ENCODE measurements at regions not wholly inside any gene's neighbourhood (a gene's known extent, or its start where the extent isn't known, plus 50 kb on each side); places are given as distances from the start of the nearest gene placed in this dataset.

- DNase-seq (ENCODE audit: low read depth in 2 of 2), result no peak
These were observed 1377.5 kb upstream of the FLRT2 start for GRCh38 chr14:84152452-84152851.

GRCh38 chr14:84162633-84163032 is 1367.3 kb upstream of the FLRT2 start:
- DNase-seq (ENCODE audit: low read depth in 2 of 2), result no peak

DNA sequence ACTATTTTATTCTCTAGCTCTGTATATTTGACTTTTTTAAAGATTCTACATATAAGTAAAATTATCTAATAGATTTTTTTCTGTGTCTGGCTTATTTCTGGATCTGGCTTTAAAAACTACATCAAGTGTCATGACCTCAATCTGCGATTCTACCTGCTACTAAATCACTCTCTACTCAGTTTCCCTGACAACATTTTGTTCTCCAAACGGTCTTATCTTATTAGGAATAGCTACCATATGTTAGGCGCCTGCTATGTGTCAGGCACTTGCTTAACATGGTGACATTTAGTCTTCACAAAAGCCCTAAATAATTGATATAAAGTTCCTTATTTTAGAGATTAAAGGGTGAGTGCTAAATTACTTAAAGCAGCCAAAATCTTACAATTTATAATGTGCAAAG is 1362.9 kb upstream of the FLRT2 start:
- no peak for DNase-seq (ENCODE audit: low read depth in 2 of 2)

DNA sequence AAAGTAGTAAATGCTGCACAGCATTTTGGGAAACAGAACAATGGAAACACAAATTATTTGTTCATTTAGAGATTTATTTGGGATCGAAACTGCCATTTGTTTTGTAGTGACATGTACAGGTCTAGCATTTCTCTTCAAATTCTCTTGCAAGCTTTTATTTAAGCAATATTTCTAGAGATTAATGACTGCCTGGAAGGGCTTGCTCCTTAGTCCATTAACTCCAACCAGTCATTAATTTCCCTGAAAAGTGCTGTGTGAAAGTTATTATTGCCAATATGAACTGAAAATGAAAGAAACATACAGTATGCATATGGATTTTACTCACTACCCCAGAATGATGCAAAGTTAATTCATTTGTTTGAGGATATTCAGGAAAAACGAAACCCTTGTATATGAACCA is 1349.6 kb upstream of the FLRT2 start:
- DNase-seq (ENCODE audit: low read depth in 2 of 2), result no peak

DNA sequence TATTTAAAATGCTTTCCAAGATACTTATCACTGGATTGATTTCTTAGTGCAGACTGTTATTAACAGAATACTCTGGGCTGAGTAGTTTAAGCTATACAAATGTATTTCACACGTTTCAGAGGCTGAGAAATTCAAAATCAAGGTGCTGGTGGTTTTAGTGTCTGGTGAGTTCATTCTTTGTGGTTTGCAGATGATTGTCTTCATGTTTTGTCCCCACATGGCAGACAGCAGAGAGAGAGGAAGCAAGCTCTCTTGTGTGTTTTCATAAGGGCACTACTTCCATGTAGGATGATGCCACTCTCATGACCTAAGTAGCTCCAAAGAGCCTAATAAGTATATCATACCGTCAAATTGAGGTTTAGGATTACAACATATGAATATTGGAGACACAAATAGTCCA is 1348.9 kb upstream of the FLRT2 start:
- DNase-seq (ENCODE audit: low read depth in 2 of 2), result no peak

DNA sequence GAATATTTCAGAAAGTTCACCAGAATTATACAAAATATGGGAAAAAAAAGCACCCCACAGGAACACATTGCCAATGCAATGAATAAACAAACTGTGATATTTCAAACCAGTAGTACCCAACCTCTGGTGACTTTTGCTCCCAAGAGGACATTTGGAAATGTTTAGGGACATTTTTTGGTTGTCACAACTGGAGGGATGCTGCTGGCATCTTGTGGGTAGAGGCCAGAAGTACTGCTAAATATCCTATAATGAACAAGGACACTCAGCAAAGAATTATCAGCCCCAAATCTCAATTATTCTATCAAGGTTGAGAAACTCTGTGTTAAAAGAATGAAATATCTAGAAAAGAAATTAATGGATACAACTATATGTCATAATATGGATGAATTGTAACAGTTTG is 1334.4 kb upstream of the FLRT2 start:
- no peak for DNase-seq (ENCODE audit: low read depth in 2 of 2)

GRCh38 chr14:84197704-84198103 is 1332.2 kb upstream of the FLRT2 start:
- DNase-seq (ENCODE audit: low read depth in 2 of 2), result no peak

GRCh38 chr14:84202486-84202885 is 1327.5 kb upstream of the FLRT2 start:
- DNase-seq (ENCODE audit: low read depth in 2 of 2), result no peak

DNA sequence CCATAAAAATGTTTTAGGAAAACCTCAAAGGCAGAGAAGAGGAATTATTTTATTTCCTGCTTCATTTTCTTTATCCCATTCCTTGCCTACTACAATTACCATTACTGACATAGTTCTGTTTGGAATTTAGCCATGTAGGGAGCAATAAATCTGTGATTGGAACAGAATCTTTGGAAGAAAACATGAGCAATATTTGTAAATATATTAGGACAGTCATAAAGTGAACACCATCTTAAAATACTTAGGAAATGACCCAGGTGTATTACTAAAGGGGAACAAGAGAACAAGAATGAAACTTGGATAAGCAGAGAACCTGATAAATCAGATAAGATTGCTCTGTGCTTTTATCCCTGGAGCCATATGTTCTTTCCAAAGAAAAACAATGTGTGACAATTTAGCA is 1326.0 kb upstream of the FLRT2 start:
- DNase-seq (ENCODE audit: low read depth in 2 of 2), result no peak

- no peak for DNase-seq (ENCODE audit: low read depth in 2 of 2)
These were observed 1321.5 kb upstream of the FLRT2 start for GRCh38 chr14:84208451-84208850.

DNA sequence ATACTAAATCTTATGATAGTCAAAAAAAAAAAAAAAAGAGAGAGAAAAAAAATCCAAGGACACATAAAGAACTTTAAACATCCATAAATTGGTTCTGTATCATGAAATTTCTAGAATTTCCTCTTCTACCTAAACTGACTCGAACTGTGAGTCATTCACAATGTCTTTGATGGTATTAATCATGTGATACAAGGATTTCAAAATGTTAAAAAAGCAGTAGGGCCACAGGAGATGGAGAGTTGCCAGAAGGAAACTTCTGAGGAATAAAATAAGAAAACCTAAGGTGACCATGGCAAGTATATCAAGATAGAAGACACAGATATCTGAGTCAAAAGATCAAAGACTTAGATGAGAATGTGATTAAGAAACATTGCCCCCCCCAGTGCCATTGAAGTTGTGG is 1320.9 kb upstream of the FLRT2 start:
- no peak for DNase-seq (ENCODE audit: low read depth in 2 of 2)

DNA sequence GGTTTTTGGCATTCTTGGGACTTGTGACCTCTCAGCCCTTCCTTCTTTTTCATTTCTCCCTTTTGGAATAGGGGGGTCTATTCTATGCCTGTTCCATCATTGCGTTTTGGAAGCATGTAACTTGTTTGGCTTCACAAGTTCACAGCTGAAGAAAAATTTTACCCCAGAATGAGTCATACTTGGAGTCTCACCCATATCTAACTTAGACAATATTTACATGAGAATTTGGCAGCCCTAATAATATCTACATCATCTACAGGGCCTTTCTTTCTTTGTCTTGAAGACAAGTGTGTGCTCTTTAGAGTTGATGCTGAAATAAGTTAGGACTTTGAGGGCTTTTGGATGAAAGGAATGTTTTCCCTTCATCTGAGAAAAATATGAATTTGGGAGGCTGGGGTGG is 1312.9 kb upstream of the FLRT2 start:
- no peak for DNase-seq (ENCODE audit: low read depth in 2 of 2)

DNA sequence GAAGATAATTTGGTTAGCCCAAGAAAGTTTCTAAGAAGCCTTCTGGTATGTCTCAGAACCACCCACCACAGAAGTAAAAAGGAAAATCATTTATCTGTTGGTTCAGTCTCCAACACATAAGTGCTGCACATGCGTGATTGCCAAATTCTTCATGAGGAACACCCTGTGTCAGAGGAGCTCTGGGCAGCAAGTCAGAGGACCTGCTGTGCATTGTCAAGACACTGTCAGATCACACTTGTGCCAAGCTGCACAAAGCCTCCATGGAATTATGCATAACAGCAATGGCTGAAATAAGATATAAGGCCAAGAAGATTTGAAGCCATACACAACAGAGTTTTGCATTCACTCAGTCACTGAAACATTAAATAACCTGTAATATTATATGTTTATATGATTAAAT is 1304.7 kb upstream of the FLRT2 start:
- DNase-seq (ENCODE audit: low read depth in 2 of 2), result no peak

GRCh38 chr14:84228702-84229101 is 1301.2 kb upstream of the FLRT2 start:
- no peak for DNase-seq (ENCODE audit: low read depth in 2 of 2)

- no peak for DNase-seq (ENCODE audit: low read depth in 2 of 2)
These were observed 1295.7 kb upstream of the FLRT2 start for GRCh38 chr14:84234281-84234680.

GRCh38 chr14:84236290-84236689 is 1293.7 kb upstream of the FLRT2 start:
- no peak for DNase-seq (ENCODE audit: low read depth in 2 of 2)

DNA sequence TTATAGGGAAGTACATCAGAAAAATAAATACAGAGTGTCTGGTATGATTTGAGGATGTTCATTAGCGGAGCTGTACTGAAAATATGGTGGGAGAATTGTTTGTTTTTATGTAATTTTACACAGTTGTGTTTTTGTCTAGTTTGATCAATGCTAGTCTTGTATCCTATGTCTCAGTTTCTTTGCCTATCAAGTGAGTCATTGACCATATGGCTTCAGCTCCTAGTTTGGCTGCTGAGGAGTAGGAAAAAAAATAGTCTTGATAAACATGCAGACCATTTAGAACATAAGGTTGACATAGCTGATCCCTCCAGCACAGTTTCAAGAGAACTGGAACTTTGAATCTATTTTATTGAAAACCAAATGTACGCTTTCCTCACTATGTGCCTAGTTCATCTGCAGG is 1292.1 kb upstream of the FLRT2 start:
- DNase-seq (ENCODE audit: low read depth in 2 of 2), result no peak

DNA sequence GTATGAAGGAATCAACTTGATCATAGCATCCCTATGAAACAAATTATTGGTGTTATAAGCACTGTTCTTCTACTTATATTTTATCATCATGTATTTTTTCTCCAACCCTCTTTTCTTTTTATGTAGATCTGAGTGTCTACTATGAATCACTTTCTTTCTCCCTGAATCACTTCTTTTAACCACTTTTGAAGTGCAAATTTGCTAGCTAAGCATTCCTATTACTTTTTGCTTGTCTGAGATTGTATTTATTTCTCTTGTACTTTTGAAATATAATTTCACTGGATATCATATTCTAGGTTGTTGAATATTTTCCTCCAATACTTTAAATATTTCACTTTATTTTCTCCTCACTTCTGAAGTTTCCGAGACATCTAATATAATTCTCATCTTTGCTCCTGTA is 1282.3 kb upstream of the FLRT2 start:
- no peak for DNase-seq (ENCODE audit: low read depth in 2 of 2)

GRCh38 chr14:84250893-84251292 is 1279.1 kb upstream of the FLRT2 start:
- no peak for DNase-seq (ENCODE audit: low read depth in 2 of 2)

DNA sequence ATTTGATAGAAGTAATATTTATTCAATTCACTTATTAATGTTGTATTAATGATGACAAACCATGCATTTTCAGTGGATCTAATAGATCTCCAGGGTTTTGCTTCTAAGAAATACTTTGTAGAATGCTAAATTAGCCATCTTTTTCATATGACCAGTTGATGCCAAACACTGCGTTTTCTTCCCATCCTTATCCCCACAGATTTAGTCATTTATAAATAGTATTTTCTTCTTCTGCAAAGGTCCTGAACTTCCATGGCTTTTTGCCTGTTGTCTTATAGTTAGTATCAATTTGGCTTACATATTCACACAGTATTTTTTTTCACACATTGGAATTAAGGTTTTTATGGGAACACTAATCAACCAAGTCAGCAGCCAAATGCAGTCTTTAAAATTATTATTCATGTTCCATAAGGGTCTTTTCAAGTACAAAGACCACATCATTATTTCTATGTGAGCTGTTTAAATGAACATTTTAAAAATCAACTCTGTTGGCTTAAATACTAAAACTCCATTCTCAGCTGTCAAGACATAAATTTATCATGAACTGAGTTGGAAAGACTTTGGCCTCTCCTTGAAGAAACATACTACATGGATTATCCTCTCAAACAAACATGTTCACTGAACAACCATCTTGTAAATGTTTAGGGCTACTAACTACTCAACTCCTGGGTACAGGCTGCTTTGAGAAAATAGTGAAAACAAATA is 1278.4 kb upstream of the FLRT2 start:
- DNase-seq (ENCODE audit: low read depth in 2 of 2), result no peak

- DNase-seq (ENCODE audit: low read depth in 2 of 2), result no peak
These were observed 1277.2 kb upstream of the FLRT2 start for GRCh38 chr14:84252706-84253105.

DNA sequence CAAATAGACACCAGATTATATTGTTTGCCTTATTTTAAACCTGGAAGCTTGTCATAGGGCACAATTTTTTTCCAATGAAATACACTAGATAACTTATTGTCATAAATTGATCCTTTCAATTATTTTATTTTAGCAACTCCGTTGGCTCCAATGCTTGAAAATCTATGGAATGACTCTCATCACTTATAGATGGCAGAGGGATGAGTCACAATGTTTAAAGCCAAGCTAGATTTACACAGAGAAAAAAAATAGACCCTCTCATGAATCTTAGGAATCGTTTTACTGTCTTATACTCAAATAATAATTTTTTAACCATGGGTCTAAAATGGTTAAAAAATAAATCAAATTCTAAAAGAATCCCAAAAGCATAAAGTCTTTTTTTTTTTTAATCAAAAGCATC is 1276.6 kb upstream of the FLRT2 start:
- DNase-seq (ENCODE audit: low read depth in 2 of 2), result no peak

DNA sequence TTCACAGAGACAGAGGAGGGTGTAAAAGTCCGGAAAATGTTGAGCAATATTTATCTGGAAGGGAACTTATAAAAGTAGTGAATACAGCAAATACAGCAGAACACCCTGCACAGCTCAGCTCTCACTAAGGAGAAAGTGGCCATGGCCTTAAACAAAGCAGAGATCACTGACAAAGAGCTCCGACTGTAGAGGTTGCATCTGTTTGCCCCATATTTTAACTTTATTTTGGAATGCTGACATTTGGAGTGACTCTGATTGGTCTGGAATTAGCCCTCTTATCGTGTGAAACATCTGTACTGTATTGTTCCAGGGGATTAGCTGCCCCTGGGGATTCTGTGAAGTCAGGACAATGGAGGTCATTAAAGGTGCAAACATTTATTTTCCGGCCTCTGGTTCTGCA is 1275.7 kb upstream of the FLRT2 start:
- DNase-seq (ENCODE audit: low read depth in 2 of 2), result no peak

- no peak for DNase-seq (ENCODE audit: low read depth in 2 of 2)
These were observed 1267.0 kb upstream of the FLRT2 start for GRCh38 chr14:84262932-84263331.

Measured in stimulated activated CD4-positive, alpha-beta T cell treated with anti-CD3 and anti-CD28 coated beads, Interleukin-12 subunit alpha, Interleukin-12 subunit beta, amount 100 ng/mL, for 24 hours (primary cell).